ENCODE measurements at regions not wholly inside any gene's neighbourhood (a gene's known extent, or its start where the extent isn't known, plus 50 kb on each side); places are given as distances from the start of the nearest gene placed in this dataset.
"Not testable (repeated sequence)": the region's sequence is repeated elsewhere in the genome, so short reads cannot be mapped to it uniquely, and the experiment has no call there.

GRCh38 chr6:68247782-68248181, 387.3 kb upstream of the ADGRB3 start:
- no peaks in the 10 kb centered on the region for H3K27me3 Mint-ChIP-seq
- no peak overlapping the region for H3K4me3 Mint-ChIP-seq
- DNase-seq: no peak
- peaks cover 2% of the 10 kb centered on the region for H3K9me3 Mint-ChIP-seq
- H3K27ac Mint-ChIP-seq: no peak overlapping the region
- no peak for ATAC-seq (ENCODE audit: low read depth)
- no peaks in the 10 kb centered on the region for H3K4me1 Mint-ChIP-seq
- no peaks in the 10 kb centered on the region for H3K36me3 Mint-ChIP-seq
- POLR2A ChIA-PET: no interaction called here

GRCh38 chr6:68240726-68241125, 394.4 kb upstream of the ADGRB3 start:
- Mint-ChIP-seq H3K36me3 (no peaks in the 10 kb centered on the region), H3K4me1 (no peaks in the 10 kb centered on the region)

DNA sequence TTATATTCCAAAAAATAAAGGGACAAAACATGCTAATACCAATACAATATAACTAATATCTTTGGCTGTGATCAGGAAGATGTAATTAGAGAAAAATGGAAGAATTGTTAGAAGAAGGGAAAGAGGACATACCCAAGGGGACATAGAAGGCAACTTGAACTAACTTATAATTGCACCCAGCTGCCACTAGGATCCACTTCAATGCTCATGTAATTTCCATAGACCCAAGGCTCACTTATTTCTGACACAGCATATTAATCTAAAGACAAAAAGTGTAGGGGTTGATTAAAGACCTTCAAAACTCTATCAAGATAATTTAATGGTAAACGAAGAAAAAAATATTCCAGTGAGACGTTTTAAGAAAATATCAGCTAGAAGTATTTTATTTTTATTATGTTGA, 396.0 kb upstream of the ADGRB3 start:
- POLR2A ChIA-PET: no interaction called here
- ATAC-seq (ENCODE audit: low read depth): no peak
- Mint-ChIP-seq H3K9me3 (no peaks in the 10 kb centered on the region), H3K36me3 (no peaks in the 10 kb centered on the region), H3K27ac (no peak overlapping the region), H3K4me3 (no peak overlapping the region), H3K27me3 (no peaks in the 10 kb centered on the region), H3K4me1 (no peaks in the 10 kb centered on the region)
- no peak for DNase-seq

More at GRCh38 chr6:68240726-68241125, 394.4 kb upstream of the ADGRB3 start:
- H3K4me3 Mint-ChIP-seq: no peak overlapping the region
- ATAC-seq (ENCODE audit: low read depth) (no peak), DNase-seq (no peak)
- POLR2A ChIA-PET: no interaction called here
- no peaks in the 10 kb centered on the region for H3K9me3 Mint-ChIP-seq
- no peaks in the 10 kb centered on the region for H3K27me3 Mint-ChIP-seq
- H3K27ac Mint-ChIP-seq: no peak overlapping the region

GRCh38 chr6:68238097-68238601, 396.9 kb upstream of the ADGRB3 start:
- H3K27me3 Mint-ChIP-seq: no peaks in the 10 kb centered on the region
- POLR2A ChIA-PET: no interaction called here
- no peaks in the 10 kb centered on the region for H3K4me1 Mint-ChIP-seq
- H3K27ac Mint-ChIP-seq: no peak overlapping the region
- no peaks in the 10 kb centered on the region for H3K36me3 Mint-ChIP-seq
- ATAC-seq (ENCODE audit: low read depth) (no peak), DNase-seq (no peak)
- no peaks in the 10 kb centered on the region for H3K9me3 Mint-ChIP-seq
- H3K4me3 Mint-ChIP-seq: no peak overlapping the region

GRCh38 chr6:68237205-68237604, 397.9 kb upstream of the ADGRB3 start:
- ATAC-seq (ENCODE audit: low read depth) (no peak), DNase-seq (no peak)
- Mint-ChIP-seq H3K9me3 (no peaks in the 10 kb centered on the region), H3K27me3 (no peaks in the 10 kb centered on the region), H3K27ac (no peak overlapping the region), H3K4me3 (no peak overlapping the region), H3K4me1 (no peaks in the 10 kb centered on the region), H3K36me3 (no peaks in the 10 kb centered on the region)
- POLR2A ChIA-PET: no interaction called here

DNA sequence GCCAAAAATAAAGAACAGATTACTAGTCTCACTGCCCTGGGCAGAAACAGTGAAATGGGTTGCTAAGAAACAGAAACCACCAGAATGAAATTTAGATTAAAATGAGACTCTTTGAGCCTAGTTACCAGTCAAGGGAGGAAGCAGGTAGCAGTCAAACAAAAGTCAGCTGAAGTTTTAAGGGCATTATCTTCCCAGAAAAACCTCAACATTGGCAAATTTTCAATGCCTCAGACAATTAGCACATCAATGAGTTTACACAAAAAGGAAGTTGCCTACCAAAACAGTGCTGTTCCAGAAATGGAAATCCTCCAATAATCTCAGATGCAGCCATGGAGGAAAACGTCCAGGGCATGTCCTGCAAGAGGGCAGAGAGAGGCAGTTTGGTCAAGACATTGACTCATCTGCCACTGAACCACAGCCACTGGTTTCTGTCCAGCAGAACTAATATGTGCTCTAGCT, 399.7 kb upstream of the ADGRB3 start:
- Mint-ChIP-seq H3K36me3 (no peaks in the 10 kb centered on the region), H3K27me3 (no peaks in the 10 kb centered on the region), H3K27ac (no peak overlapping the region), H3K9me3 (no peaks in the 10 kb centered on the region), H3K4me1 (no peaks in the 10 kb centered on the region), H3K4me3 (no peak overlapping the region)
- DNase-seq: no peak
- no peak for ATAC-seq (ENCODE audit: low read depth)
- POLR2A ChIA-PET: no interaction called here

DNA sequence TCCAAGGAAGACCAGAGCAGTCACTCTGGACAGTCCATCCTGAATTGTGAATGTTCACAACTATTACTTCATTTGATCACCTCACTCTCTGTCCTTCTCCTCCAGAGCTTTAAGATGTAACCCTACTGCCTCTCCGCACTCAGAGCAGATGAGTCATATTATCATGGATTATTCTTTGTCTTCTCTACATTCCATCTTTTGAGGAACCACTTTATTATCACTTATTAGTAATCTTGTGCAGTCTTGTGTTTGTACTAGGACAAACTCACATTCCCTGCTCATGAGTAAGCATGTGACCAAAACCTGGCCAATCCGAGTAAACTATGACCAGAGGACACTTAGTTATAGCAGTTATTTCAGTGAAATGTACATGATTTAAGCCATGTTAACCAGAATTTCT, 401.5 kb upstream of the ADGRB3 start:
- H3K4me3 Mint-ChIP-seq: no peak overlapping the region
- H3K27ac Mint-ChIP-seq: no peak overlapping the region
- DNase-seq: no peak
- no peaks in the 10 kb centered on the region for H3K27me3 Mint-ChIP-seq
- H3K36me3 Mint-ChIP-seq: no peaks in the 10 kb centered on the region
- POLR2A ChIA-PET: no interaction called here
- ATAC-seq (ENCODE audit: low read depth): no peak
- no peaks in the 10 kb centered on the region for H3K9me3 Mint-ChIP-seq
- H3K4me1 Mint-ChIP-seq: no peaks in the 10 kb centered on the region

DNA sequence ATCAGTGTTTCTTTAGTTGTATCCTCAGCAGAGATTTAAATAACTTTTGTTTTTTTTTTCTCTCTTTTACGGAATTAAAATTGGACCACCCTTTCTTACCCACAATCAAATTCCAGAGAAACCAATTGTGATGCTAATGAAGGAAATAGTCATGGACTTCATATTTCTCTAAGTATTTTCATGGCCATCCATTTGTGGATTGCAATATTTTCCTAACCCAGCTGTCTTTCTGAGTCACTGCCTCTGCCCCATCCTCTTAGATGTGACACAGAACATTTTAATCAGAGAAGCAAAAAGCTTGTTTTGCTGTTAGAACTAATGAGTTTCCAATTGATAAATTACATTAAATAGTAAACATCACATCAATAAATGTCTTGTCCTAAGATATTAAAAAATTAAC, 405.5 kb upstream of the ADGRB3 start:
- DNase-seq (no peak), ATAC-seq (ENCODE audit: low read depth) (no peak)
- Mint-ChIP-seq H3K36me3 (no peaks in the 10 kb centered on the region), H3K9me3 (peaks cover 2% of the 10 kb centered on the region), H3K27ac (no peak overlapping the region), H3K4me3 (no peak overlapping the region), H3K4me1 (no peaks in the 10 kb centered on the region), H3K27me3 (no peaks in the 10 kb centered on the region)
- POLR2A ChIA-PET: no interaction called here

GRCh38 chr6:68226460-68226859, 408.6 kb upstream of the ADGRB3 start:
- POLR2A ChIA-PET: no interaction called here
- Mint-ChIP-seq H3K27ac (no peak overlapping the region), H3K4me3 (no peak overlapping the region), H3K36me3 (no peaks in the 10 kb centered on the region), H3K27me3 (no peaks in the 10 kb centered on the region), H3K4me1 (no peaks in the 10 kb centered on the region), H3K9me3 (peaks cover 2% of the 10 kb centered on the region)
- DNase-seq: no peak
- ATAC-seq (ENCODE audit: low read depth): no peak

DNA sequence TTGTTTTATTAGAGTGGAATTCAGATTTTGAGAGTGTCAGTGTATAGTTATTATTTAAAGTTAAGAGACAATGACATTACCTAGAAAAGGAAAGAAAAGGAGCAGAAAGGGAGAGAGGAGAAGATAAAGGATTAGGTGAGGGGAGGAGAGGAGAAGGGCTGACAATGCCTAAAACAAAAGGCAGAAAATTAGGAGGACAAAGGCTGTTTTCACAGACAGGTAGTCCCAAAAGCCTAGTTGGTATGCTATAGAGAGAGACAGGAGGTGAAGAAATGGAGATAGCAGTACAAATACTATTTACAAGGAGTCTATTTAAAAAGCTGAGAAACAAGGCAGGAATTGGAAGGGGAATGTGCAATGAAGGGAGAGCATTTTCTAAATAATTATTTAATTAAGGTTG, 409.4 kb upstream of the ADGRB3 start:
- no peak overlapping the region for H3K4me3 Mint-ChIP-seq
- H3K27ac Mint-ChIP-seq: no peak overlapping the region
- ATAC-seq (ENCODE audit: low read depth): no peak
- peaks cover 2% of the 10 kb centered on the region for H3K9me3 Mint-ChIP-seq
- POLR2A ChIA-PET: no interaction called here
- no peaks in the 10 kb centered on the region for H3K27me3 Mint-ChIP-seq
- H3K4me1 Mint-ChIP-seq: no peaks in the 10 kb centered on the region
- no peaks in the 10 kb centered on the region for H3K36me3 Mint-ChIP-seq
- DNase-seq: no peak

GRCh38 chr6:68211242-68211795, 423.8 kb upstream of the ADGRB3 start:
- Mint-ChIP-seq H3K27me3 (no peaks in the 10 kb centered on the region), H3K36me3 (no peaks in the 10 kb centered on the region), H3K4me1 (no peaks in the 10 kb centered on the region), H3K27ac (no peak overlapping the region), H3K9me3 (peaks cover 11% of the 10 kb centered on the region), H3K4me3 (no peak overlapping the region)
- POLR2A ChIA-PET: no interaction called here
- ATAC-seq (ENCODE audit: low read depth): no peak
- no peak for DNase-seq

DNA sequence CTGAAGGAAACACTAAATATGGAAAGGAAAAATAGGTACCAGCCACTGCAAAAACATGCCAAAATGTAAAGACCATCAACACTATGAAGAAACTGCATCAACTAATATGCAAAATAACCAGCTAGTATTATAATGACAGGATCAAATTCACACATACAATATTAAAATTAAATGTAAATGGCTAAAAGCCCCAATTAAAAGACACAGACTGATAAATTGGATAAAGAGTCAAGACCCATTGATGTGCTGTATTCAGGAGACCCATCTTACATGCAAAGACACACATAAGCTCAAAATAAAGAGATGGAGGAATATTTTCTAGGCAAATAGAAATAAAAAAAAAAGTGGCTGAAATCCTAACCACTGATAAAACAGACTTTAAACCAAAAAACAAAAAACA, 427.5 kb upstream of the ADGRB3 start:
- H3K4me1 Mint-ChIP-seq; ATAC-seq (ENCODE audit: low read depth); H3K27me3 Mint-ChIP-seq; POLR2A ChIA-PET; H3K9me3 Mint-ChIP-seq; H3K27ac Mint-ChIP-seq; DNase-seq; H3K36me3 Mint-ChIP-seq; H3K4me3 Mint-ChIP-seq: not testable (repeated sequence)

- H3K27me3 Mint-ChIP-seq: no peaks in the 10 kb centered on the region
- POLR2A ChIA-PET: no interaction called here
- no peak overlapping the region for H3K4me3 Mint-ChIP-seq
- DNase-seq (no peak), ATAC-seq (ENCODE audit: low read depth) (no peak)
- H3K9me3 Mint-ChIP-seq: peaks cover 1% of the 10 kb centered on the region
- H3K36me3 Mint-ChIP-seq: no peaks in the 10 kb centered on the region
- H3K4me1 Mint-ChIP-seq: no peaks in the 10 kb centered on the region
- no peak overlapping the region for H3K27ac Mint-ChIP-seq
Observed at GRCh38 chr6:68200929-68201328, 434.2 kb upstream of the ADGRB3 start.

GRCh38 chr6:68197356-68197755, 437.7 kb upstream of the ADGRB3 start:
- ATAC-seq (ENCODE audit: low read depth) (no peak), DNase-seq (no peak)
- peaks cover 1% of the 10 kb centered on the region for H3K9me3 Mint-ChIP-seq
- no peak overlapping the region for H3K27ac Mint-ChIP-seq
- H3K27me3 Mint-ChIP-seq: no peaks in the 10 kb centered on the region
- H3K4me1 Mint-ChIP-seq: no peaks in the 10 kb centered on the region
- H3K4me3 Mint-ChIP-seq: no peak overlapping the region
- no peaks in the 10 kb centered on the region for H3K36me3 Mint-ChIP-seq
- POLR2A ChIA-PET: no interaction called here

DNA sequence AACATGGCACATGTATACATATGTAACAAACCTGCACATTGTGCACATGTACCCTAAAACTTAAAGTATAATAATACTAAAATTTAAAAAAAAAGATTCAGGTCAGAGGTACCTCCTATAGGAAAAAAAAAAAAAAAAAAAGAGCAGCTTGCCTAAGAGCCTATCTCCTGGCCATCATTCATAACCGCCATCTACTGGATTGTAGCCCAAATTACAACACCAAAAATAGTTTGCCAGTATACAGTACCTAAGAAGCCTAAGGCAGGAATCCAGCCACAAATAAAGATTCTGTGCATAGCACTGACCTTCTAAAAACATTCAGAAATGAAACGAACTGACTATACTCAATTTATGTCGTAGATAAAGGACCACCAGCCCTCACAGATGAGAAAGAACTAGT, 438.4 kb upstream of the ADGRB3 start:
- Mint-ChIP-seq H3K4me3 (no peak overlapping the region), H3K27me3 (no peaks in the 10 kb centered on the region), H3K36me3 (no peaks in the 10 kb centered on the region), H3K9me3 (peaks cover 1% of the 10 kb centered on the region), H3K27ac (no peak overlapping the region), H3K4me1 (no peaks in the 10 kb centered on the region)
- DNase-seq (no peak), ATAC-seq (ENCODE audit: low read depth) (no peak)
- POLR2A ChIA-PET: no interaction called here
